Hepatocyte (in vitro differentiated cells): ENCODE measurements at regions not wholly inside any gene's neighbourhood (a gene's known extent, or its start where the extent isn't known, plus 50 kb on each side); places are given as distances from the start of the nearest gene placed in this dataset.

Source experiments
- CTCF ChIP-seq: fragments of 200-600 bp; sonication (generic); IDR thresholded peaks from 2 replicates; pipeline ENCODE4 v1.5.1; 2016; ENCODE audit warnings: antibody characterized with exemption, mild to moderate bottlenecking; ENCODE audit not compliant: poor library complexity
- EZH2 ChIP-seq: fragments of 200-600 bp; sonication (generic); IDR thresholded peaks from 2 replicates; pipeline ENCODE4 v1.6.1; 2016; ENCODE audit warnings: antibody characterized with exemption, mild to moderate bottlenecking, borderline replicate concordance

DNA sequence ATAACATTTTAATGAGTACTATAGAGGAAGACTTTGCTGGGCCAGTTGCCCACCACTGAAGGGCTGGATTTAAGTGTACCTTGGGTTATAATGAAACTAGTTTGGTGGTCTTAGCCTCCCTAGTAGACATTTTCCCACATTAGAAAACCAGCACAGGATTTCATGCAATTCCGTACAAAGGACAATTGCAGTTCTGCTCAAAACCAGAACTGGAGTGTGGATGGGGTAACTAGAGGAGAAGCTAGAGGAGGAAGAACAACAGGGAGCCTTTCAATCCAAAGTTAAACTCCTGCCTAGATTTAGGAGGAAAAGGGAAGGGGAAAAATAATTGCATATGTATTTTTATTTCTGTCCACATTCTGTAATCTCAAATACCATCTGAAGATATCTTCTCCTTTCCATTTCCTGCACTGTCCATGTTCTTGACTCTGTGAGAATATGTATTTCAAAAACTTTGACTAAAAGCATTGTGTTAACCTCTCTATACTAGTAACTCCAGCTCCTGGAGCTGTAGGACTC lies 97.5 kb upstream of the SSBP2 start:
- TF ChIP-seq EZH2 (no peak), CTCF (no peak)
